ENCODE measurements at regions not wholly inside any gene's neighbourhood (a gene's known extent, or its start where the extent isn't known, plus 50 kb on each side); places are given as distances from the start of the nearest gene placed in this dataset.

GRCh38 chr2:120461546-120462537 is 115.9 kb downstream of the INHBB start:
- Histone ChIP-seq H4K20me1 (ENCODE audit: control insufficient read depth, insufficient read depth, insufficient read length) (no peaks in the 10 kb centered on the region), H2BK5ac (ENCODE audit: insufficient read length, low read length) (no peak overlapping the region), H4K91ac (ENCODE audit: insufficient read length, low read depth, low read length) (no peak overlapping the region), H3K79me1 (ENCODE audit: insufficient read depth, low read depth, low read length, poor library complexity, severe bottlenecking) (no peaks in the 10 kb centered on the region), H3T11ph (ENCODE audit: low read length) (no peak overlapping the region), H3K23ac (ENCODE audit: insufficient read length, low read depth, low read length) (no peak overlapping the region), H3K27ac (ENCODE audit: insufficient read length, low read depth, low read length) (no peak overlapping the region), H3K14ac (ENCODE audit: insufficient read depth, low read length) (no peak overlapping the region), H2BK120ac (ENCODE audit: low read depth, low read length, poor library complexity, severe bottlenecking) (no peak overlapping the region), H3K18ac (ENCODE audit: insufficient read length, low read depth, low read length) (no peak overlapping the region), H2BK20ac (ENCODE audit: low read depth, low read length, poor library complexity, severe bottlenecking) (no peak overlapping the region), H4K8ac (replicated peaks; ENCODE audit: insufficient read length, low read depth, low read length) (no peak overlapping the region), H2AFZ (ENCODE audit: low read length) (no peak overlapping the region), H3K9me3 (ENCODE audit: control insufficient read depth, low read depth, low read length) (no peaks in the 10 kb centered on the region), H2AK5ac (ENCODE audit: insufficient read length, low read length) (no peak overlapping the region), H3K56ac (ENCODE audit: insufficient read length, low read depth, low read length) (no peak overlapping the region), H3K79me2 (ENCODE audit: insufficient read depth, low read length) (no peaks in the 10 kb centered on the region), H4K5ac (ENCODE audit: insufficient read length, low read depth, low read length) (no peak overlapping the region), H3K4me1 (ENCODE audit: insufficient read depth, low read length) (peaks cover 4% of the 10 kb centered on the region; the same call in 1 of the 2 replicates), H3K4ac (ENCODE audit: low read depth, low read length) (no peak overlapping the region), H2BK12ac (ENCODE audit: insufficient read length, low read depth, low read length) (no peak overlapping the region), H3K4me2 (ENCODE audit: insufficient read depth, insufficient read length, low read length) (no peak overlapping the region), H2BK15ac (ENCODE audit: low read depth, low read length) (no peak overlapping the region), H3K23me2 (ENCODE audit: insufficient read length, low read depth, low read length, poor library complexity, severe bottlenecking) (peaks cover 3% of the 10 kb centered on the region), H3K9ac (ENCODE audit: extremely low read depth, insufficient read length, low read length) (no peak overlapping the region), H3K27me3 (ENCODE audit: insufficient read depth, low read length) (peaks cover 51% of the 10 kb centered on the region)
- Mint-ChIP-seq H3K4me3 (no peak overlapping the region), H3K27ac (no peak overlapping the region), H3K27me3 (ENCODE audit: low read depth) (peaks cover 97% of the 10 kb centered on the region), H3K9me3 (peaks cover 15 to 16% of the 10 kb centered on the region in 2 experiments), H3K4me1 (peaks cover 8 to 14% of the 10 kb centered on the region in 2 experiments), H3K36me3 (ENCODE audit: insufficient read depth in 1 of 3, low read depth in 3 of 3) (no peaks in the 10 kb centered on the region; a peak in 1 of 7 replicates)
- WGBS (ENCODE audit: extremely low coverage, insufficient read length, low lambda C conversion rate), result no CpG with 5 or more reads among the region's 14 CpGs
- no peak for TF ChIP-seq CTCF (conservative IDR thresholded peaks at IDR 0.05)
- no peak for DNase-seq

All from H9 (cell line).